ENCODE measurements at regions not wholly inside any gene's neighbourhood (a gene's known extent, or its start where the extent isn't known, plus 50 kb on each side); places are given as distances from the start of the nearest gene placed in this dataset.

- TF ChIP-seq CTCF (conservative IDR thresholded peaks at IDR 0.05; ENCODE audit: low read length) (no peak), EZH2phosphoT487 (IDR thresholded peaks at IDR 0.05; ENCODE audit: borderline replicate concordance, low read depth, low read length) (no peak)
These were observed 471.8 kb upstream of the MAN1A1 start for GRCh38 chr6:119821380-119821779.
